NCI-H2196 (cell line): ENCODE measurements at regions not wholly inside any gene's neighbourhood (a gene's known extent, or its start where the extent isn't known, plus 50 kb on each side); places are given as distances from the start of the nearest gene placed in this dataset.
"Not testable (repeated sequence)": the region's sequence is repeated elsewhere in the genome, so short reads cannot be mapped to it uniquely, and the experiment has no call there.

Experiments used
- DNase-seq: peaks from one replicate; lab custom pipeline; 2025; ENCODE audit not compliant: unreplicated experiment; lab: John Stamatoyannopoulos, UW

DNA sequence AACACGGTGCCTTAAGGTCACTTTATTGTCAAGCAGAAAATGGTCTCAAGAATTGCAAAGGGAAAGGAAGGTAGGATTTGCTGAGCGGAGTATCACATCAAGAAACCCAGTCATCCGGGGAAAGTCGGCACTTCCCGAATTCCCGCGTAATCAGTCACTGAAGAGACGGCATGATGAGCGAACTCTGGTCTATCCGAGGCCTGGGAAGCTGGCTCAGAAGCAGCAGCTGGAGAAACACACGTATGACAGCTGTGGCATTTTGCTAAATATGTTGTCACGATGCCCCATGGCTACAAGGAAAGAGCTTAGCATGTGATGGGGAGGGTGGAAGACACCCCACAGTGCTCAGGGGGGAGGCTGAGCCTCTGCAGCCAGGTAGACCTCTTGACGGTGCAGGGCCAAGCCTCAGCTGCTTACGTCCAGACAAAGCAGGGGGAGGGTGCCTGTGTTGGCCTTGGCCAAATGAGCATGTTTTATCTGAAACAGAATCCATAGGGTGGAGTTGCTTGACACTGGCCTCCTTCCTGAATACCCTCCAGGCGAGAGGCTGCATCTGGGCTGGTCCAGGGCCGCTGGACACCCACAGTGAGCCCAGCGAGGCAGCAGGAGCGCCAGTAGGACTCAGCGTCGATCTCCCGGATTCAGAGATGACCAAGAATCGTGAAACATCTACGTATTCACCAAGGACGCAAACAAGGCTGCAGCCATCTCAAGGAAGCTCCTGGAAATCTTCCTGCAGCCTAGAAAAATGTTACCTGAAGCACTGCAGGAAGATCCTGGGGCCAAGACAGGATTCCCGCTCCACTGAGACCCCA, 118.8 kb upstream of the AFDN start:
- DNase-seq, result no peak

DNA sequence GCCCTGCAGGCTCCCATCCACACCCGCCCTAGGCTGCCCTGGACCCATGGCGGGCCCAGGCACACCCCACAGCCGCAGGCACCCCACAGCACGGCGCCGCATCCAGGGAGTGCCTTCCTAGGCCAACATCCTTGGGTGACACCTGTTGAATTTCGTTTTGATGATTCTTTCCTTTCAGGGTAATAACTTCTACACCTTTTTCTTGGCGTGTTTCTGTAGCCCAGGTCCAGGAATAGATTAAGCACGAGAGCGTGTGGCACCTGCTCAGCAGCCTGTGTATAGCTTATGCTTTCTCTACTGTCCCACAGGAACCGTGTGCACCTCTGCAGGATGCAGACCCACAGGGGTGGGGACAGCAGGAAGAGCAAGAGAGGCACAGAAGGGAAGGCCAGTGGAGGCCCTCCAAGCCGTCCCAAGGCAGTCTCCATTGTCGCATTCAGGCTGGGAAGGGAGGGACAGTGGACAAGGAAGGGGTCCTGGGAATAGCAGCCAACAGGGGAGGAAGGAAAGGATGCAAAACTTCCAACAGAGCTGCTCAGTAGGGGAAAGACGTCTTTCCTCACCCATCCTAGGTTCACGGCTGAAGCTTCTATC, 118.1 kb upstream of the AFDN start:
- no peak for DNase-seq

DNA sequence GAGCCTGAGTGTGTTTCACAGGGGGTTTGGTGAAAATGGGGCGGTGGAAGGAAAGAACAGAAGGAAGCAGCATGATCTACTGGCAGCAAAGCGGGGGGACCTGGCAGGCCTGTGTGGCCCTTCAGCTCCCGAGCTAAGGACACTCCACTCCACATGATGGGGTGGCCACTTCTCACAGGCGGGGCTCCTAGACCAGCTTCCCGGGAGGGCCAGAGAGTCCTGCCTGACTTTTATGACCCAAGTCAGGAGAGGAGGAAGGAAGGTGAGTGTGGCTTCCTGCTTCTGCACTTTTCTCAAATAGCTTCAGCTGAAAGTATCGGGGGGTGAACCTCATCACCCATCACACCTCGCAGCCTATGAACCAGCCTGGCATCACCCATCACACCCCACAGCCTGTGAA, 117.5 kb upstream of the AFDN start:
- DNase-seq, result no peak

DNA sequence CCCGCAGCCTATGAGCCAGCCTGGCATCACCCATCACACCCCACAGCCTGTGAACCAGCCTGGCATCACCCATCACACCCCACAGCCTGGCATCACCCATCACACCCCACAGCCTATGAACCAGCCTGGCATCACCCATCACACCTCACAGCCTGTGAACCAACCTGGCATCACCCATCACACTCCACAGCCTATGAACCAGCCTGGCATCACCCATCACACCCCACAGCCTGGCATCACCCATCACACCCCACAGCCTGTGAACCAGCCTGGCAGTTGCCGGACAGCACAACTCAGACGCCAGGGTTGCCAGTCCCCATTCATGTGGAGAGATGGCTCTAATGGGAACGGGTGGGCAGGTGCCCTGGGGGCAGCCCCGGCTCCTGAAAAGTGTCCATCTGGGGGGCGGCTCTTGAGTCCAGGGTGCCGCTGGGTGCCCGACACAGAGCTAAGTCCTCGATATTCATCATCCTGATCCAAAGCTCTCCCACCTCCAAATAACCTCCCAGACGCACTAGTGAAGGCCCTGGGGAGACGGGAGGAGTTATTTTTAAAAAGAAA, 116.9 kb upstream of the AFDN start:
- not testable (repeated sequence) for DNase-seq

DNA sequence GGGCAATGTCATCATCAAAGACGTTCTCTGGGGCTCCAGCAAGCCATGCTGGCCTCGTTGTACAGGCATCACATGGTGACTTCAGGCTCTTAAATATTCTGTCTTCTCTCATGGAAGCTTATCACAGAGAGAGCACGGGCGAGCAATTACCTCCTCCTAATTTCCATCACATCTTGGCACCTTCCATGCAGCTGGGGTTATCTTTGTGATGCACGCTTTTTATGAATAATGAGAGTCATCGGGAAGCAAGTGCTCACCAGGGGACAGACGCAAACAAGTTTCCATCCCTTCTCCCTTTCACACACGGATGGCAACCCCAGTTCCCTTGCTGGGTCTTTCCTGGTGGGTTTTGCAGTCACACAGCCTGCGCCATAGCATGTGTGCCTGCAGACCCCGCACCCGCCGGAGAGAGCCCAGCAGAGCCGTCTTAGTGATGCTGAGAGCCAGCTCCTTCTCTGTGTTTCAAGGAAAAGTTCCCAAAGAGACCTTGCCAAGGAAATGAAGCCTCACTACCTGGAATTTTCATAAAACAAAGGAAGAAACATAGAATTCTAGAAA, 116.3 kb upstream of the AFDN start:
- DNase-seq, result no peak

DNA sequence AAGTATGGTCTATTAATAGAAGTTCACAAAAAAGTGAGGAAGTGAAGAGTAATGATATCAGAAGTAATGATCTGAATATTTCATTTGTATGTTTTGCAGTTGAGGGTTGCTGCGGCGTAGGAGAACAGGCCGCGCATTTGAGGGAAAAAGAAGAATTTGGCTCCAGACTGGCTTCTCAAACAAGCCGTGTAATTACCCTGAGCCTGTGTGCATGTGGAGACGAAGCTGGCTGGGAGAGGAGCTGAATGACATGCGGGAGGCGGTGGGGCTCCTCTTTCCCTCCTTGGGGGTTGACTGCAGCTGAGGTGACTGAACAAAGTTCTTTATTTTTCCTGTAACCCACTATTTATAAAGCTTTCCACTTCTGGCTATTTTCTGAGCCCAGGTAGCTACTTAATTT, 115.5 kb upstream of the AFDN start:
- DNase-seq, result no peak

DNA sequence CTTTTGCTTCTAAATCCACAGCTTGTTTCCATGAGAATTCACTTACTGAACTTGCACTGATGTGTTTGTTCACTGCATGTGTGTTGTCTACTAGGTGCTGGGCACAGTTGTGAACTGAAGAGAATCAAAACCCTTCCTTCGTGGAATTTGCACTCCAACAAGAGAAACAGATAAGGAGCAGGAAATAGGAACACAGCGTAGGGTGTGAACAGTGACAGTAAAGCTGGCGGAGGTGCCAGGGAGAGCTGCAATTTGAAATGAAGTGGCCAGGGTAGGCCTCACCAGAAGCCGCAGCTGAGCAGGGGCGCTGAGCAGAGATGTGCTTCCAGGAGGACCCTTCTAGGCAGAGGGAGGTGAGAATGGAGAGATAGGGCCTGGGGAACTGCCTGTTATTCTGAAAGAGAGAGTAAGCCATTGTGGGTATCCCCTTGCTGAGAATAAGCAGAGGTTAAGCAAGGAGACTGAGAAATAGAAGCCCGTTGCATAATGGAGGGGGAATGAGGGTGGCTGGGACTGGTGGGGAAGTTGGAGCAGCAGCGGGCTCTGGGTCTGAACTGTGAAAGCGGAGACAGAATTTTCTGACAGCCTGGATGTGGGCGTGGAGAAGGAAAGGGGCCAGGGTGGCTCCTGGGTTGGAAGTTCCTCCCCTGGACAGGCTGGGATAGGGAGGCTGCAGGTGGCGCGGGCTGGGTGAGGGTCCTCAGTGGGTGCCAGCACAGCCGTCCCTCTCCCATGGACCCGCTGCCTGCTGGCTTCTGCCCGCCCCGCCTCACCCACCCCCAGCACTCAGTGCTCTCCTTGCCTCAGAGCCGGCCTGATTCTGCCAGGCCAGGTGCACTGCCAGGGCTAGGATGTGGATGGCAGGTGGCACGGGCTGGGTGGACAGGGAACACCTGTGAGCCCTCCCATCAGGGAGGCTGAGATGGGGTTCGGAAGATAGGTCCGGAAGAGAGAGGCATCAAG, 114.7 kb upstream of the AFDN start:
- no peak for DNase-seq

DNA sequence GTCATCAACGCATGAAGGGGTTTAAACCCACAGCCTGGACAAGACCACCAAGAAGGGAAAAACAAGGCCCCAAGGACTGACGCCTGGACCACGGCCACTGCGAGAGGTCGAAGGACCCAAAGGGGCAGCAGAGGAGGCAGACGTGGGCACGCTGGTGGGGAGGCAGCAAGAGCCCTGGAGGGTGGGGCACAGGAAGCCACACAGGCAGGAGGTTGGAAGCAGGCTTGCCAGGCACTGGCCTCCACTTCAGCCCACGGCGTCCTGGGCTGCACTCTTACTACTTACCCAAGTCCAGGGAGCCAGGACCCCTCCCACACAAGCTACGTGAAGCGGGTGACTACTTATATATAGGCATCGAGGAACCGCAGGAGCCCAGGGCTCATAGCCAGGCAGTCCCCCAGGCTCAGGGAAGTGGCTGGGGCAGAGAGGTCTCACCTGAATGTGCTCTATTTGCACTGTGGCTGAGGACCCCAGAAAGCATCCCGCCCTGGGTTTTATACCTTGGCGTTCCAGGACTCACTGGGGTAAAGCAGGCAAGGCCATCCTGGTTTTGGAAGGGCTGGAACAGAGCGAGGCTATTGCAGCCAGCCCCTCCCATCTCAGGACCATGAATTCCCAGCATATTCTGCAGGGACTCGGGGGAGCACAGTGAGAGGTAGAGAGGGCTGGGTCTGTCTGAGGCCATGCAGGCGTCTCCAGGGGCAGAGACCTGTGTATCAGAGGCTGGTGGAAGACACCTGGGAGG, 113.8 kb upstream of the AFDN start:
- DNase-seq, result no peak

DNA sequence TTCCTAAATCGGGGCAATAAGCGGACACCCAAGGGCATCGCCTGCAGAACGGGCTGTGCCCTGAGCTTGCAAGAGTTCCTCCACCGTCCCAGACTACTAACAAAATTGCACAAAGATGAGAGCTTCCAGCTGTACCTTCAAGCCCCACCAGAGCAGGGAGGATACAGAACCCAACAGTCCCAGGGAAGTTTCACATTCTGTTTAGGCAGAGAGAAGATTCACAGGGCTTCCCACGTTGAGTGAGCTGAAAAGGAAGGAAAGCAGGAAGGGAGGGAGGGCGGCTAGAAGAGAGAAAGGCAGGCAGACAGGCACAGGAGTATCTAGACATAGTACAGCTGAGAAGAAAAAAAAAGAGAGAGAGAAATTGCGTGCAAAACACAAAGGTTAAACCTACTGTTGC, 112.6 kb upstream of the AFDN start:
- no peak for DNase-seq

DNA sequence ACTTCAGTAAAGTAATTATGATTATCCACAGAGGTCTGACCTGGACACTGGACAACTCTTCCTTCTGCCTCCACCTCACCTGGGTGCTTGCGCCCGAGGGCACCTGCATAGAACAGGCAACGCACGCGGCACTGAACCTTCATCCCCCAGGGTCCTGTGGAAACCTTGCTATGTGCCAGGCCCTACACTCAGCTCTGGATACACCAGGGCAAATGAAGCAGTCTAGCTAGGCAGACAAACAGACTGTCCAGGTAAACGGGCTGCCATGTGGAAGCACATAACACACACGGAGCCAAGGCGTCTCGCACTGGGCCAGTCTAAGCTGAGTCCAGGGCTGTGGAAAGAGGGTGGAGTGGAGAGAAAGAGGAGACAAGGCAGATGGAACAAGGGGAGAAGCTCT, 109.3 kb upstream of the AFDN start:
- no peak for DNase-seq

DNA sequence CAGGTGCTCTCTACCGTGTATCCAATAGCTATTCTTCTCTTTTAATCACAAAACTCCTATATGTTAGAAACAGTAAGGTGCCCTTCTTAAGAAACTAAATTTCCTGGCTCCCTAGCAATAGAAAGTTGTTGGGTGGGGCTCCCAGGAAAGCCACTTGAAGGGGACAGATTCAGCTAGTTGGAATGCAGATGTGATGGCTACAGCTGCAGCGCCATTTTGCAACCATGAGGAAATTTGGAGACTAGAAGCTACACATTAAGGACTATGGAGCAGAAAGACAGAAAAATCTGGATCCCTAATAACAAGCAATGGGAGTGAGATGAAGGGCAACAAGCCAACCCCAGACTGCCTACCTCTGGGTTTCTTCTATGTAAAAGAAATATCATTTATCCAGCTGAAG, 108.8 kb upstream of the AFDN start:
- no peak for DNase-seq

DNA sequence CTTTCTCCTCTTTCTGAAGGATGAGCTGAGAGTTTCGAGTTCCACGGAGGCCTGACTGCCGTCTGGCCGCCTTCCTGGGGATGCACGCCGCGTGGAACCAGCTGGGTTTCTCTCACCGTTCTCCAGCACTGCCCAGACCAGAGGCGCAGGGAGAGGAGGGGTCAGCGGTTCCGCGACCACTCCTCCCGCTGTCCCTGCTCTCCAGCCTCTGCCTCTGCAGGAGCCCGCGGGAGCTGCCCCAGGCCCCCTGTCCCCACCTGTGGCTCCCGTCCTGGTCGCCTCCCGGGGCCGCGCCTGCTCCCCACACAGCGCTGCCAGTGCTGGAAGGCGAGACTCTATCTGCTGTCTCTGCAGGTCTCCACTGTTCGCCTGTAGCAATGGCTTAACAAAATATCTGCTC, 106.8 kb upstream of the AFDN start:
- DNase-seq, result no peak

DNA sequence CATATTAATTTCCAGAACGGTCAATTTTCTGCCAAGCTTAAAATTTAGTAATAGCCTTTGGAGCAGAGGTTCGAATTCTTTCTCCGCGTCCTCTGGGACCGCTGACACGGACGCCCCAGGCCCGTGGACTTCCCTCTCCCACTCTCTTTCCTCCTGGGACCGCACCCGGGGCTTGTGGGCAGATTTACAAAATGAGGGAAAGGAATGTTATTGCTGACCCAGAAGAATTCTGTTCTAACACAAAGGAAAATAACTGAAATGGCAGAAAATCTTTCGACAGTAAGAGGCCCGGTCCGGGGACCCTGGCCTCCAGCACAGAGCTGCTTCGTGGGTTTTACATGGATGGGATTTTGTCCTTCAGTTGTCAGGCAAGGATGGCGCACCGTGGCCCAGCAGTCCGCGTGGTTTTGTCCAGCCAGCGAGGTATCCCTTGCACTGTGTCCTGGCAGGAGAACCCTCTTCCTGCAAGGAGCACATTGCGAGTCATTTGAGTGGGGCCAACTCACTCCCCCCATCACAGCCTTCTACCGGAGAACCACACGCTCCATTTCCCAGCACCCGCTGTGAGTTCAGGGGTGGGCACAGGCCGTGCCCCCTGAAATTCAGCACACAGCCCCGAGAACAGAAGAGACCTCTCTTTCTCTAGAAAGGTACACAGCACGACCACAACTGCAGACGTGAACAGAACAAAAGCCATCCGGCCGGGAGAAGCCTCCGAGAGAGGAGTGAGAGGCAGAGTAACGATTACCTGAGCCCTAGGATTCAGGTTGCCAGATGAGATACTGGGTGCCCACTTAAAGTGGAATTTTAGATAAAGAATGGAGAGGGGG, 106.0 kb upstream of the AFDN start:
- DNase-seq, result no peak

DNA sequence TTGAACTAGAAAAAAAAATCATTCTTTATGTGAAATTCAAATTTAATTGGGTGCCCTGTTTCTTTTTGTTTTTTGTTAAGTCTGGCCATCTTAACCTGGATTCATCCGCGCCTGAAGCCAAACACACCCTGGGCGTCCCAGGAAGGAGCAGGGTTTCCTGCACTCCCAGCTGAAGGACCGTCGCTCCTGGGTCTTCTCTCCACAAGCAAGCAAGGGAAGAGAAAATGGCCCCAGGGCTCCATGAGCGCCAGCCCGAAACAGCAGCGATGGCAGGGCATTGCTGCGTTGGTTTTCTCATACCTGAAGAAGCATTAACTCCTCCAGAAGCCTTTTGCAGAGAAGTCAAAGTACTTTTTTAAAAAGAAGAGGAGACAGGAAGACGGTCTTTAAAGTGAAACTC, 105.4 kb upstream of the AFDN start:
- DNase-seq, result no peak

DNA sequence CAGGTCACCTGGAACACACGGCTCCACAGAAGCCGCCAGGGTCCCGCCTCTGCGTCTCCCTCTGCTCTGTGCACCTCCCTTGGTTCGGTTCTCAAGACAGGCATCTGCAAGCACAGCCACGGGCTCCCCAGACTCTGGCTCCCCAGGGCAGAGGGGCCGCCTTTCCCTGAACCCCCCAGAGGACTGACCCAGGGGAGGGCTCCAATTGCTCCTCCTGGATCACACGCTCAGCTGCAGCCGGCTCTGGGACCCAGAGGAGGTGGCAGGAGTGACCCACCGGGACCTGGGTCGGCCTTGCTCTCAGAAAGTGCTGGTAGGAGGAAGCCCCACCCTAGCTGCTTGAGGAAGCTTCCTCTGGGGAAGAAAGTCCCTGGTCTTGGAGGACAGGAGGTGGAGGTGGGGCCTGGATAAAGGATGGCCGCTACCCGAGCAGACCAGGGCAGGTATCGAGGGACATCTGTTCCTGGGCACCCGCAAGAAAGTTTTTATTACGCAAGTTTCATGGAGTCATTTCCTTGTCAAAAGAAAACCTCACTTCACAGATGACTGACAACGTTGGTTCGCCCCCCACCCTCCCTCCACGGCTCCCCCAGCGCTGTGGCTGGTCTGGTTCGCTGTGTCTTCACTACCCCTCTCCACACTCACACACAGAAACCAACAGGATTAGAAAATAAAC, 103.9 kb upstream of the AFDN start:
- no peak for DNase-seq

DNA sequence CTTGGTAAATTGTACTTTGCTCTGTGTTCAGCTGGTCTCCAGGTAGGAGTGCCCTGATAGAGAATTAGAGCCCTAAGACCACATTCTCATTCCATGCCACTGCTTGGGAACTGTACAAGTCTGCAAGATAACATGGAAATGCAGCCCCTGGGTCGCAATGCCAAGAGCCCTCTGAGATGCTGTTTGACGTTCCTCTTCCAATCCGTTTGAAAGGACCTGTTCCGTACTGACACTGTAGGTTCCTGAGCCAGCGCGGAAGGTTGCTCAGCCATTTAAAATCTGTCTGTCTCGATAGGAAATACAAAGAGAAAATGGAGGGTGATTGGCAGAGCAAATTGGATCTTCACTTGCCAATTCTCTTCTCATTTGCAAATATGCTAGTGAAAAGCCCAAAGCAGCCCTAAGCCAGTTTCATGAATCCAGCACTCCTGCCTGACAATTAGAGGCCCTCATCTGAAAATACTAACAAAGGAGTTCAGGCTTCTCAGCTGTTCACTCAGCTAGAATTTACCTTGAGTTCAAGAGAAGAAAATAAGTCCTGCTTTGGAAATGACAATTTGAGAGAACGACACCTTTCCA, 100.6 kb upstream of the AFDN start:
- no peak for DNase-seq

DNA sequence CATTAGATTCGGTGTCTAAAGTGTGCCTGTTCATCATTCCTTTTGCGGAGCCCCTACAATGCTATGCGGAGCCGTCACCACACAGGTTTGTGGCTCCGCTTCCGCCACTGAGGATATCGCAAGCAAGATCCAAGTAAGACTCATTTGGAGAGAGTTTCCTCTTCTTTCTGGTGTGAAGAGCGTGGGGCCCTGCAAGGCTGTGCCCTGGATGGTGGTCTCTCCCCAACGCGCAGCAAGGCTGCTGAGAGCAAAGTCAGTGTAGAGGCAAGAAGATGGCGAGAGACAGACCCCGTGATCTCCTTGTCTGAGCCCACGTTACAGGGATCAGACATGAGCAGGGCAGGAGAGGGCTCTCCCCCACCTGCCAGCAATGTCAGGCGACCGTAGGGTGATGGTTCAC, 96.3 kb upstream of the AFDN start:
- DNase-seq, result no peak

DNA sequence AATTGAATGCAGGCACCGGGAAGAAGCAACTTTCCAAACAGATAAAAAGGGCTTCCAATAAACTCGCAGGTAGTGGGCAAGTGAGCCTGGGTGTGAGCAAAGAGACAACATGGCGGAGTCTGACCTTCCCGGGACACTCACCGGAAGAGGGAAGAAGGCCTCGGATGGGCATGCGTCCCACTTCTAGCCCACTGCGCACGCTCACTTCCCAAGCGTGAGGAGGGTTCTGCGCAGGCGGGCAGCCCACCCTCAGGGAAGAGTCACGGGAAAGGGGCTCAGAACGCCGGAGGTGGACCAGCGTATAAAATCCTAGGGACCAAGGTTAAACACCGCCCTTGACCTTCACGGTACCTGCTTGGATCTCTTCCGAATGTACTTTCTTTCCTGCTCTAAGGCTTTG, 95.5 kb upstream of the AFDN start:
- no peak for DNase-seq
